Adipocyte (in vitro differentiated cells): ENCODE measurements at regions not wholly inside any gene's neighbourhood (a gene's known extent, or its start where the extent isn't known, plus 50 kb on each side); places are given as distances from the start of the nearest gene placed in this dataset.

ENCODE experiments used
- DNase-seq: peaks from one replicate; pipeline ENCODE4 v3.0.0-alpha.2; 2015; ENCODE audit warnings: low read depth
- H3K27me3 ChIP-seq: replicated peaks from 2 replicates; pipeline ENCODE4 v1.7.0; 2013; ENCODE audit warnings: mild to moderate bottlenecking, low read length, moderate library complexity; ENCODE audit not compliant: control insufficient read depth, insufficient read depth
- H3K36me3 ChIP-seq: 2 replicates; pipeline ENCODE4 v1.7.0; 2013; ENCODE audit warnings: low read length, mild to moderate bottlenecking, moderate library complexity; ENCODE audit not compliant: control insufficient read depth, insufficient read depth, severe bottlenecking
- H3K4me1 ChIP-seq: 2 replicates; pipeline ENCODE4 v1.7.0; 2013; ENCODE audit warnings: mild to moderate bottlenecking, low read length, moderate library complexity; ENCODE audit not compliant: control insufficient read depth, insufficient read depth
- H3K4me3 ChIP-seq: 2 replicates; pipeline ENCODE4 v1.7.0; 2013; ENCODE audit warnings: mild to moderate bottlenecking, low read length, moderate library complexity
- H3K9ac ChIP-seq: 2 replicates; pipeline ENCODE4 v1.7.0; 2013; ENCODE audit warnings: mild to moderate bottlenecking, low read length, moderate library complexity
- H3K9me3 ChIP-seq: 2 replicates; pipeline ENCODE4 v1.7.0; 2013; ENCODE audit warnings: mild to moderate bottlenecking, low read length, moderate library complexity; ENCODE audit not compliant: control insufficient read depth

GRCh38 chr1:68959461-68960030 lies 462.7 kb upstream of the DEPDC1 start:
- Histone ChIP-seq H3K9me3 (no peaks in the 10 kb centered on the region), H3K4me3 (no peak overlapping the region), H3K4me1 (peaks cover 7% of the 10 kb centered on the region), H3K9ac (no peak overlapping the region), H3K27me3 (no peaks in the 10 kb centered on the region), H3K36me3 (no peaks in the 10 kb centered on the region)
- DNase-seq: no peak

GRCh38 chr1:68961143-68961542 lies 464.3 kb upstream of the DEPDC1 start:
- no peaks in the 10 kb centered on the region for H3K4me1 ChIP-seq
- no peaks in the 10 kb centered on the region for H3K27me3 ChIP-seq
- no peak for DNase-seq
- H3K9ac ChIP-seq: no peak overlapping the region
- no peaks in the 10 kb centered on the region for H3K9me3 ChIP-seq
- H3K36me3 ChIP-seq: no peaks in the 10 kb centered on the region
- H3K4me3 ChIP-seq: no peak overlapping the region

- Histone ChIP-seq H3K27me3 (no peaks in the 10 kb centered on the region), H3K9me3 (no peaks in the 10 kb centered on the region), H3K4me3 (no peak overlapping the region), H3K36me3 (no peaks in the 10 kb centered on the region), H3K4me1 (no peaks in the 10 kb centered on the region), H3K9ac (no peak overlapping the region)
- DNase-seq: no peak
Measured at GRCh38 chr1:68963353-68963752, 466.5 kb upstream of the DEPDC1 start.

- H3K36me3 ChIP-seq: no peaks in the 10 kb centered on the region
- H3K4me1 ChIP-seq: peaks cover 4% of the 10 kb centered on the region
- DNase-seq: no peak
- no peaks in the 10 kb centered on the region for H3K27me3 ChIP-seq
- no peaks in the 10 kb centered on the region for H3K9me3 ChIP-seq
- no peak overlapping the region for H3K9ac ChIP-seq
- no peak overlapping the region for H3K4me3 ChIP-seq
Measured at GRCh38 chr1:68969441-68969840, 472.6 kb upstream of the DEPDC1 start.

- Histone ChIP-seq H3K9ac (no peak overlapping the region), H3K27me3 (no peaks in the 10 kb centered on the region), H3K4me1 (peaks cover 4% of the 10 kb centered on the region), H3K4me3 (no peak overlapping the region), H3K36me3 (no peaks in the 10 kb centered on the region), H3K9me3 (no peaks in the 10 kb centered on the region)
- DNase-seq: no peak
Measured at GRCh38 chr1:68970571-68970970, 473.7 kb upstream of the DEPDC1 start.

- H3K27me3 ChIP-seq: no peaks in the 10 kb centered on the region
- no peak overlapping the region for H3K9ac ChIP-seq
- H3K4me1 ChIP-seq: peaks cover 4% of the 10 kb centered on the region
- H3K36me3 ChIP-seq: no peaks in the 10 kb centered on the region
- H3K9me3 ChIP-seq: no peaks in the 10 kb centered on the region
- DNase-seq: peak; percentile 8
- H3K4me3 ChIP-seq: no peak overlapping the region
Measured at GRCh38 chr1:68973459-68974244, 476.8 kb upstream of the DEPDC1 start.

- Histone ChIP-seq H3K4me3 (no peak overlapping the region), H3K36me3 (no peaks in the 10 kb centered on the region), H3K9ac (no peak overlapping the region), H3K4me1 (peaks cover 4% of the 10 kb centered on the region), H3K27me3 (no peaks in the 10 kb centered on the region), H3K9me3 (no peaks in the 10 kb centered on the region)
- no peak for DNase-seq
Measured at GRCh38 chr1:68974447-68974846, 477.6 kb upstream of the DEPDC1 start.

GRCh38 chr1:68975212-68975933 lies 478.5 kb upstream of the DEPDC1 start:
- Histone ChIP-seq H3K27me3 (no peaks in the 10 kb centered on the region), H3K4me1 (peaks cover 4% of the 10 kb centered on the region), H3K9me3 (no peaks in the 10 kb centered on the region), H3K9ac (no peak overlapping the region), H3K36me3 (no peaks in the 10 kb centered on the region), H3K4me3 (no peak overlapping the region)
- no peak for DNase-seq

- no peaks in the 10 kb centered on the region for H3K9me3 ChIP-seq
- DNase-seq: no peak
Measured at GRCh38 chr1:68976916-68977610, 480.2 kb upstream of the DEPDC1 start.

GRCh38 chr1:68979891-68980290 lies 483.0 kb upstream of the DEPDC1 start:
- DNase-seq: no peak
- Histone ChIP-seq H3K27me3 (no peaks in the 10 kb centered on the region), H3K36me3 (no peaks in the 10 kb centered on the region), H3K9ac (no peak overlapping the region), H3K4me3 (no peak overlapping the region), H3K4me1 (no peaks in the 10 kb centered on the region), H3K9me3 (no peaks in the 10 kb centered on the region)

More at GRCh38 chr1:68976916-68977610, 480.2 kb upstream of the DEPDC1 start:
- Histone ChIP-seq H3K9ac (no peak overlapping the region), H3K4me3 (no peak overlapping the region), H3K27me3 (no peaks in the 10 kb centered on the region), H3K4me1 (peaks cover 4% of the 10 kb centered on the region), H3K36me3 (no peaks in the 10 kb centered on the region)

GRCh38 chr1:68984289-68984688 lies 487.4 kb upstream of the DEPDC1 start:
- Histone ChIP-seq H3K27me3 (no peaks in the 10 kb centered on the region), H3K36me3 (no peaks in the 10 kb centered on the region), H3K9ac (no peak overlapping the region), H3K4me1 (no peaks in the 10 kb centered on the region), H3K9me3 (peaks cover 3% of the 10 kb centered on the region), H3K4me3 (no peak overlapping the region)
- no peak for DNase-seq
